Astrocyte (in vitro differentiated cells and primary cell): ENCODE measurements at regions not wholly inside any gene's neighbourhood (a gene's known extent, or its start where the extent isn't known, plus 50 kb on each side); places are given as distances from the start of the nearest gene placed in this dataset.

Experiments
- DNase-seq: peaks from one replicate; pipeline ENCODE4 v3.0.0-alpha.2; 2010; ENCODE audit warnings: low read depth
- FAIRE-seq: peaks from 2 replicates; lab custom pipeline; 2011; peaks lifted over from hg19 to GRCh38; lab: Jason Lieb, UNC
- H2AFZ ChIP-seq: 2 replicates; pipeline ENCODE4 v1.6.0; 2012; ENCODE audit warnings: low read depth, low read length, inconsistent platforms
- H3K27ac ChIP-seq: 2 replicates; pipeline ENCODE4 v1.5.1; 2011; ENCODE audit warnings: low read depth, low read length, inconsistent platforms
- H3K27me3 ChIP-seq: 2 replicates; pipeline ENCODE4 v1.6.0; 2011; ENCODE audit warnings: low read length, inconsistent platforms; ENCODE audit not compliant: insufficient read depth
- H3K36me3 ChIP-seq: 2 replicates; pipeline ENCODE4 v1.5.1; 2011; ENCODE audit warnings: low read length, inconsistent platforms; ENCODE audit not compliant: insufficient read depth
- H3K4me1 ChIP-seq: 2 replicates; pipeline ENCODE4 v1.5.1; 2011; ENCODE audit warnings: low read length, inconsistent platforms; ENCODE audit not compliant: insufficient read depth
- H3K4me2 ChIP-seq: 2 replicates; pipeline ENCODE4 v1.6.0; 2012; ENCODE audit warnings: low read length, inconsistent platforms
- H3K4me3 ChIP-seq: 2 replicates; pipeline ENCODE4 v1.5.1; 2011; ENCODE audit warnings: low read depth, mild to moderate bottlenecking, low read length, inconsistent platforms; ENCODE audit not compliant: insufficient read depth
- H3K79me2 ChIP-seq: 2 replicates; pipeline ENCODE4 v1.6.0; 2012; ENCODE audit warnings: mild to moderate bottlenecking, low read length, inconsistent platforms; ENCODE audit not compliant: insufficient read depth
- H3K9ac ChIP-seq: 2 replicates; pipeline ENCODE4 v1.6.0; 2012; ENCODE audit warnings: mild to moderate bottlenecking, low read length, inconsistent platforms
- H3K9me3 ChIP-seq: 2 replicates; pipeline ENCODE4 v1.5.1; 2012; ENCODE audit warnings: low read depth, mild to moderate bottlenecking, low read length, inconsistent platforms; ENCODE audit not compliant: insufficient read depth
- H4K20me1 ChIP-seq: 2 replicates; pipeline ENCODE4 v1.6.0; 2012; ENCODE audit warnings: low read length, inconsistent platforms; ENCODE audit not compliant: insufficient read depth
- H3K27ac Mint-ChIP-seq: one replicate; pipeline ENCODE4 v1.8.0; 2021; ENCODE audit warnings: mild to moderate bottlenecking, mixed read lengths; ENCODE audit not compliant: unreplicated experiment
- H3K27me3 Mint-ChIP-seq: one replicate; pipeline ENCODE4 v1.8.0; 2021; ENCODE audit warnings: low read depth, mixed read lengths; ENCODE audit not compliant: unreplicated experiment
- H3K36me3 Mint-ChIP-seq: one replicate; pipeline ENCODE4 v1.8.0; 2021; ENCODE audit warnings: low read depth, mixed read lengths; ENCODE audit not compliant: unreplicated experiment
- H3K4me1 Mint-ChIP-seq: one replicate; pipeline ENCODE4 v1.8.0; 2021; ENCODE audit warnings: low read depth, mixed read lengths; ENCODE audit not compliant: unreplicated experiment
- H3K4me3 Mint-ChIP-seq: one replicate; pipeline ENCODE4 v1.8.0; 2021; ENCODE audit warnings: mild to moderate bottlenecking, moderate library complexity, mixed read lengths; ENCODE audit not compliant: unreplicated experiment
- H3K9me3 Mint-ChIP-seq: one replicate; pipeline ENCODE4 v1.8.0; 2021; ENCODE audit warnings: mild to moderate bottlenecking, mixed read lengths; ENCODE audit not compliant: unreplicated experiment
- CTCF ChIP-seq: IDR thresholded peaks from 2 replicates; pipeline ENCODE4 v1.5.1; 2011; ENCODE audit warnings: low read depth, mild to moderate bottlenecking, inconsistent platforms, low read length, moderate library complexity; ENCODE audit not compliant: insufficient read depth
- EZH2 ChIP-seq: IDR thresholded peaks from 2 replicates; pipeline ENCODE4 v1.6.1; 2012; ENCODE audit warnings: mild to moderate bottlenecking, low read length, inconsistent platforms; ENCODE audit not compliant: insufficient read depth

DNA sequence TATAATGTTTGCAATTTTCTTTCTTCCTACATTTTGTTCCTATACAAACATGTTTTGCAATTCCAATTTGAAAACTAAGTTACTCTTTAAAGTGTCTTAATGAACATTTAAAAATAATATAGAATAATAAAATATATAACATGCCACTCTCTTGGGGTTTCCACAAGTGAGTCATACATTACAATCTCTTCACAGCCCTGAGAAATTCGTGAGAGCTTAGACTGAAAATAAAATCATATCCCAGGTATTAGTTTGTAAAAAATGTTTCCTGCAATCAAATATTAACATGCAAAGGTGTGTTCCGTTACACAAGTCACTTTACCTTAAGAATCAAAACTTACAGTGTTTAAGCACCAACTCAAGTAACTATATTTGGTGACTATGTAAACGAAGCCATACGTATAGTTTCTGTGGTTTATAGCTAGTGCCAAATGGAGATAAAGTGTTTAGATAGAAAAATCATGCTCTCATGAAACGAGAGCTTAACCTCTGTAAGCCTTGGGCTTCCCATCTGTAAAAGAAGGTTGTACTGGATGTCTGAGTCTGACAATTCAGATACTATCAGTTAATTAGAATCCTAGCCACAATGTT is 253.6 kb upstream of the ANO3 start:
- Histone ChIP-seq H3K4me3 (no peak overlapping the region), H3K9ac (no peak overlapping the region), H3K27me3 (no peaks in the 10 kb centered on the region), H2AFZ (no peak overlapping the region), H4K20me1 (no peaks in the 10 kb centered on the region), H3K4me1 (no peaks in the 10 kb centered on the region), H3K79me2 (no peaks in the 10 kb centered on the region), H3K9me3 (no peaks in the 10 kb centered on the region), H3K27ac (no peak overlapping the region), H3K36me3 (no peaks in the 10 kb centered on the region), H3K4me2 (no peak overlapping the region)
- no peak for TF ChIP-seq CTCF
- TF ChIP-seq EZH2, result no peak
- FAIRE-seq (no peak), DNase-seq (no peak)
- Mint-ChIP-seq H3K4me3 (no peak overlapping the region), H3K36me3 (no peaks in the 10 kb centered on the region), H3K27me3 (no peaks in the 10 kb centered on the region), H3K27ac (no peak overlapping the region), H3K9me3 (no peaks in the 10 kb centered on the region), H3K4me1 (no peaks in the 10 kb centered on the region)

DNA sequence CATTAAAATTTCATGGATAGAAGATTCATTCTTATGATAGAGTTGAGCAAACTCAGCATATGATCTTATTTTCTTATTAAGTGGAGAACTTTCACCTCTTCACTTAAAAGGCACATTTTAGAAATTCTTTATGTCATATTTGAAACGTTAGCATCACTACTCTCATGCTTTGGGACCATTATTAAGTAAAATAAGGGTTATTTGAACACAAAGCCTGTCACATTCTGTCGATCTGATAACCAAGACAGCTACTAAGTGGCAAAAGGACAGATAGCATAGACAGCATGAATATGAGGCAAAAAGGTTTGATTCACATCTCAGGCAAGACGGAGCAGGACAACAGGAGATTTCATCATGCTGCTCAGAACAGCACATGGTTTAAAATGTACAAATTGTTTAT is 247.6 kb upstream of the ANO3 start:
- Histone ChIP-seq H3K27me3 (no peaks in the 10 kb centered on the region), H3K79me2 (no peaks in the 10 kb centered on the region), H3K9ac (no peak overlapping the region), H4K20me1 (no peaks in the 10 kb centered on the region), H3K27ac (no peak overlapping the region), H3K4me2 (no peak overlapping the region), H2AFZ (no peak overlapping the region), H3K36me3 (no peaks in the 10 kb centered on the region), H3K4me1 (no peaks in the 10 kb centered on the region), H3K4me3 (no peak overlapping the region), H3K9me3 (no peaks in the 10 kb centered on the region)
- no peak overlapping the region for H3K4me3 Mint-ChIP-seq
- FAIRE-seq (no peak), DNase-seq (no peak)
- H3K4me1 Mint-ChIP-seq, result no peaks in the 10 kb centered on the region
- H3K9me3 Mint-ChIP-seq, result no peaks in the 10 kb centered on the region
- no peaks in the 10 kb centered on the region for H3K36me3 Mint-ChIP-seq
- H3K27ac Mint-ChIP-seq, result no peak overlapping the region
- TF ChIP-seq CTCF (no peak), EZH2 (no peak)
- no peaks in the 10 kb centered on the region for H3K27me3 Mint-ChIP-seq

- Mint-ChIP-seq H3K27ac (no peak overlapping the region), H3K27me3 (no peaks in the 10 kb centered on the region), H3K4me1 (no peaks in the 10 kb centered on the region), H3K36me3 (no peaks in the 10 kb centered on the region), H3K4me3 (no peak overlapping the region), H3K9me3 (no peaks in the 10 kb centered on the region)
- Histone ChIP-seq H3K4me3 (no peak overlapping the region), H4K20me1 (no peaks in the 10 kb centered on the region), H3K9ac (no peak overlapping the region), H3K9me3 (no peaks in the 10 kb centered on the region), H3K36me3 (no peaks in the 10 kb centered on the region), H3K27ac (no peak overlapping the region), H3K4me2 (no peak overlapping the region), H3K79me2 (no peaks in the 10 kb centered on the region), H2AFZ (no peak overlapping the region), H3K27me3 (no peaks in the 10 kb centered on the region), H3K4me1 (no peaks in the 10 kb centered on the region)
- no peak for FAIRE-seq
- no peak for TF ChIP-seq CTCF
- TF ChIP-seq EZH2, result no peak
- DNase-seq, result no peak
These were observed 245.9 kb upstream of the ANO3 start for GRCh38 chr11:26086028-26086427.
